NT2/D1 (cell line): ENCODE measurements at regions not wholly inside any gene's neighbourhood (a gene's known extent, or its start where the extent isn't known, plus 50 kb on each side); places are given as distances from the start of the nearest gene placed in this dataset.

Source experiments
- YY1 ChIP-seq: IDR thresholded peaks from 2 replicates; pipeline ENCODE4 v1.6.1; 2011; ENCODE audit not compliant: insufficient read length, insufficient read depth
- ZNF274 ChIP-seq: IDR thresholded peaks from 2 replicates; pipeline ENCODE4 v1.6.1; 2011; ENCODE audit warnings: mild to moderate bottlenecking, low read depth, low read length

DNA sequence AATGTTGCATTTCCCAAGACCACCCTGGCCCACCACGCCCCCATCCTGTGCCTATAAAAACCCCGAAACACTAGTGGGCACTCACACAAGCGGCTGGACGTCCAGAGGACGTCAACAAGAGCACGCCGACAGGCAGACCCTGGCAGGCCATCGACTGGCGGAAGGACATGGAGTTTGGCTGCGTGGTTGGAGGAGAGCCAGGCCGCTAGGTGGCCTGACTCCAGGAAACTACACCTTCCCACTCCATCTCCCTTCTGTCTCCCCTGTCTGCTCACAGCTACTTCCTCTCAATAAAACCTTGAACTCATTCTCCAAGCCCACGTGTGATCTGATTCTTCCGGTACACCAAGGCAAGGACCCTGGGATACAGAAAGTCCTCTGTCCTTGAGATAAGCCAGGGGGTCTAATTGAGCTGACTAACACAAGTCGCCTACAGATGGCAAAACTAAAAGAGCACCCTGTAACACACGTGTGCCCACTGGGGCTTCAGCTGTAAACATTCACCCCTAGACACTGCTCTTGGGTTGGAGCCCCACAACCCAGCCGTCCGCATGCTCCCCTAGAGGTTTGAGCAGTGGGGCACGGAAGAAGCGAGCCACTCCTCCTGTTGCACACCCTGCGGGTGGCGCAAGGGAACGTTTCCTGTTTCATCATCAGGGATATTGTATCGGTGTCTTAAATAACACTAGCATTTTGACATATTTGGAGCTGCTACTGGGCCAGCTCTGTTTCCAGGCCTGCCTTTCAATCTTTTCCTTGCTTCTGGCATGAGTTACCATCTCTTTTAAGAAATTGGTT, 54.5 kb upstream of the TAF11L2 start:
- TF ChIP-seq YY1 (no peak), ZNF274 (no peak)
